ENCODE measurements at regions not wholly inside any gene's neighbourhood (a gene's known extent, or its start where the extent isn't known, plus 50 kb on each side); places are given as distances from the start of the nearest gene placed in this dataset.

DNA sequence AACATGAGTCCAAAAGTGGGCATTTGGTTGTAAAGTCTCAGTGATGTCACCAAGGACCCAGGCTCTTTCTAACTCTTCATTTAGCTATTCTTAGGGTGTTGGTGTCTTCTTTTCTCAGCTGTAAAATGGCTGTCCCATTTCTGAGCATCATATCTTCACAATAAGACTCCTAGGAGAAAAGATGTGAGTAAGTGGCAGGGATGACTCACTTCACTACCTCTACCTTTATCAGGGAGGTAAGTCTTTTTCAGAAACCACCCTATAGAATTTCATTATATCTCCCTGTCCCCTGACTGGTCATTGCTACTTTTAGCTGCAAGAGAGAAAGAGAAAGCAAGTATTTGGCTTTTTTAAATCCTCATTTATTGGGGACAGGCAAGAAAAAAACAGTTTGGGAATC is 300.2 kb upstream of the RBMS3 start:
- no peak overlapping the region for H3K4me2 ChIP-seq (replicated peaks; ENCODE audit: extremely low read depth, low read length, poor library complexity, severe bottlenecking)
- Mint-ChIP-seq H3K4me1 (no peaks in the 10 kb centered on the region), H3K9me3 (peaks cover 0 to 9% (median 5%) of the 10 kb centered on the region in 7 donors), H3K27me3 (ENCODE audit: low read depth in 3 of 3) (peaks cover 0 to 5% (median 1%) of the 10 kb centered on the region in 3 donors), H3K27ac (no peak overlapping the region), H3K36me3 (no peaks in the 10 kb centered on the region), H3K4me3 (no peak overlapping the region)
- H3K36me3 ChIP-seq (replicated peaks in 1 of 2; ENCODE audit: control insufficient read depth in 1 of 2, insufficient read depth in 2 of 2, low read length in 2 of 2): no peaks in the 10 kb centered on the region
- H3K79me2 ChIP-seq (ENCODE audit: insufficient read depth, low read length): no peaks in the 10 kb centered on the region
- H4K20me1 ChIP-seq (ENCODE audit: insufficient read depth, low read length): no peaks in the 10 kb centered on the region
- no peak for DNase-seq
- no peak overlapping the region for H3K4me3 ChIP-seq (replicated peaks in 1 of 3; ENCODE audit: low read depth in 2 of 3, low read length in 3 of 3)
- intact Hi-C loops (cut with micrococcal nuclease): no loop called here
- H3K27ac ChIP-seq (ENCODE audit: low read depth in 1 of 2, low read length in 2 of 2): no peak overlapping the region
- no peaks in the 10 kb centered on the region for H3K27me3 ChIP-seq (ENCODE audit: control insufficient read depth in 2 of 2, insufficient read depth in 2 of 2, low read length in 2 of 2)
- no peak overlapping the region for H3K9ac ChIP-seq (ENCODE audit: insufficient read depth, low read length, poor library complexity, severe bottlenecking)
- no peaks in the 10 kb centered on the region for H3K9me3 ChIP-seq (replicated peaks in 1 of 2; ENCODE audit: control insufficient read depth in 1 of 2, insufficient read depth in 1 of 2, low read length in 2 of 2)
- TF ChIP-seq, protein P1, sequence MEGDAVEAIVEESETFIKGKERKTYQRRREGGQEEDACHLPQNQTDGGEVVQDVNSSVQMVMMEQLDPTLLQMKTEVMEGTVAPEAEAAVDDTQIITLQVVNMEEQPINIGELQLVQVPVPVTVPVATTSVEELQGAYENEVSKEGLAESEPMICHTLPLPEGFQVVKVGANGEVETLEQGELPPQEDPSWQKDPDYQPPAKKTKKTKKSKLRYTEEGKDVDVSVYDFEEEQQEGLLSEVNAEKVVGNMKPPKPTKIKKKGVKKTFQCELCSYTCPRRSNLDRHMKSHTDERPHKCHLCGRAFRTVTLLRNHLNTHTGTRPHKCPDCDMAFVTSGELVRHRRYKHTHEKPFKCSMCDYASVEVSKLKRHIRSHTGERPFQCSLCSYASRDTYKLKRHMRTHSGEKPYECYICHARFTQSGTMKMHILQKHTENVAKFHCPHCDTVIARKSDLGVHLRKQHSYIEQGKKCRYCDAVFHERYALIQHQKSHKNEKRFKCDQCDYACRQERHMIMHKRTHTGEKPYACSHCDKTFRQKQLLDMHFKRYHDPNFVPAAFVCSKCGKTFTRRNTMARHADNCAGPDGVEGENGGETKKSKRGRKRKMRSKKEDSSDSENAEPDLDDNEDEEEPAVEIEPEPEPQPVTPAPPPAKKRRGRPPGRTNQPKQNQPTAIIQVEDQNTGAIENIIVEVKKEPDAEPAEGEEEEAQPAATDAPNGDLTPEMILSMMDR (IDR thresholded peaks at IDR 0.05): no peak
- no peaks in the 10 kb centered on the region for H3K4me1 ChIP-seq (ENCODE audit: control insufficient read depth in 1 of 2, insufficient read depth in 2 of 2, low read length in 2 of 2)
- no peak overlapping the region for H2AFZ ChIP-seq (ENCODE audit: insufficient read depth, low read depth, low read length, poor library complexity, severe bottlenecking)

- Histone ChIP-seq H3K79me2 (ENCODE audit: insufficient read depth, low read length) (no peaks in the 10 kb centered on the region), H3K9me3 (replicated peaks in 1 of 2; ENCODE audit: control insufficient read depth in 1 of 2, insufficient read depth in 1 of 2, low read length in 2 of 2) (no peaks in the 10 kb centered on the region), H3K27ac (ENCODE audit: low read depth in 1 of 2, low read length in 2 of 2) (no peak overlapping the region), H3K4me1 (ENCODE audit: control insufficient read depth in 1 of 2, insufficient read depth in 2 of 2, low read length in 2 of 2) (no peaks in the 10 kb centered on the region), H4K20me1 (ENCODE audit: insufficient read depth, low read length) (no peaks in the 10 kb centered on the region), H3K4me2 (replicated peaks; ENCODE audit: extremely low read depth, low read length, poor library complexity, severe bottlenecking) (no peak overlapping the region), H3K9ac (ENCODE audit: insufficient read depth, low read length, poor library complexity, severe bottlenecking) (no peak overlapping the region), H3K27me3 (ENCODE audit: control insufficient read depth in 2 of 2, insufficient read depth in 2 of 2, low read length in 2 of 2) (no peaks in the 10 kb centered on the region), H3K4me3 (replicated peaks in 1 of 3; ENCODE audit: low read depth in 2 of 3, low read length in 3 of 3) (no peak overlapping the region), H2AFZ (ENCODE audit: insufficient read depth, low read depth, low read length, poor library complexity, severe bottlenecking) (no peak overlapping the region), H3K36me3 (replicated peaks in 1 of 2; ENCODE audit: control insufficient read depth in 1 of 2, insufficient read depth in 2 of 2, low read length in 2 of 2) (no peaks in the 10 kb centered on the region)
- TF ChIP-seq, protein P1 (IDR thresholded peaks at IDR 0.05): no peak
- peaks cover 0 to 5% (median 1%) of the 10 kb centered on the region in 7 donors for H3K9me3 Mint-ChIP-seq
- WGBS (ENCODE audit: insufficient coverage): no CpG with 5 or more reads among the region's 2 CpGs
- no peaks in the 10 kb centered on the region for H3K36me3 Mint-ChIP-seq
- no peak for DNase-seq
- intact Hi-C loops (cut with micrococcal nuclease): no loop called here
- H3K27ac Mint-ChIP-seq: no peak overlapping the region
- peaks cover 0 to 2% (median 0%) of the 10 kb centered on the region in 3 donors for H3K27me3 Mint-ChIP-seq (ENCODE audit: low read depth in 3 of 3)
- no peaks in the 10 kb centered on the region for H3K4me1 Mint-ChIP-seq
- no peak overlapping the region for H3K4me3 Mint-ChIP-seq
Observed at GRCh38 chr3:28982906-28983305, 298.0 kb upstream of the RBMS3 start.

Data from CD14-positive monocyte (primary cell).